ENCODE measurements at regions not wholly inside any gene's neighbourhood (a gene's known extent, or its start where the extent isn't known, plus 50 kb on each side); places are given as distances from the start of the nearest gene placed in this dataset.

- BruUV-seq (replicated peaks) = no TSS peak
- intact Hi-C loops (cut with micrococcal nuclease) = no loop called here
- Mint-ChIP-seq H3K27ac (ENCODE audit: low read depth, unreplicated experiment) (peak overlapping the region; percentile 7), H3K4me3 (ENCODE audit: unreplicated experiment) (no peak overlapping the region), H3K36me3 (ENCODE audit: insufficient read depth, unreplicated experiment) (no peaks in the 10 kb centered on the region), H3K27me3 (ENCODE audit: insufficient read depth, unreplicated experiment) (no peaks in the 10 kb centered on the region), H3K4me1 (ENCODE audit: insufficient read depth, unreplicated experiment) (no peaks in the 10 kb centered on the region), H3K9me3 (ENCODE audit: unreplicated experiment) (no peaks in the 10 kb centered on the region)
- CTCF ChIA-PET = interaction anchor here (0.9 kb wide), 1 partner anchor 13 kb away, joined by 5 read pairs; no protein-coding TSS in a partner anchor
- no peak for TF ChIP-seq CTCF (IDR thresholded peaks at IDR 0.05; ENCODE audit: unreplicated experiment)
- POLR2A ChIA-PET = no interaction called here
- no peak for DNase-seq (ENCODE audit: unreplicated experiment)
Measured at GRCh38 chr1:233728721-233729120, 114.8 kb downstream of the KCNK1 start.

GRCh38 chr1:233730380-233730779 lies 116.5 kb downstream of the KCNK1 start:
- CTCF ChIA-PET = interaction anchor here (0.6 kb wide), 1 partner anchor 121 kb away, joined by 3 read pairs; no protein-coding TSS in a partner anchor
- POLR2A ChIA-PET = no interaction called here
- Mint-ChIP-seq H3K9me3 (ENCODE audit: unreplicated experiment) (no peaks in the 10 kb centered on the region), H3K36me3 (ENCODE audit: insufficient read depth, unreplicated experiment) (no peaks in the 10 kb centered on the region), H3K4me1 (ENCODE audit: insufficient read depth, unreplicated experiment) (no peaks in the 10 kb centered on the region), H3K27me3 (ENCODE audit: insufficient read depth, unreplicated experiment) (no peaks in the 10 kb centered on the region), H3K4me3 (ENCODE audit: unreplicated experiment) (no peak overlapping the region), H3K27ac (ENCODE audit: low read depth, unreplicated experiment) (no peak overlapping the region)
- no peak for DNase-seq (ENCODE audit: unreplicated experiment)
- TF ChIP-seq CTCF (IDR thresholded peaks at IDR 0.05; ENCODE audit: unreplicated experiment) = no peak
- no TSS peak for BruUV-seq (replicated peaks)
- intact Hi-C loops (cut with micrococcal nuclease) = no loop called here

GRCh38 chr1:233730809-233731208 lies 116.9 kb downstream of the KCNK1 start:
- no TSS peak for BruUV-seq (replicated peaks)
- POLR2A ChIA-PET = no interaction called here
- no peak for TF ChIP-seq CTCF (IDR thresholded peaks at IDR 0.05; ENCODE audit: unreplicated experiment)
- H3K27me3 Mint-ChIP-seq (ENCODE audit: insufficient read depth, unreplicated experiment) = no peaks in the 10 kb centered on the region
- H3K4me1 Mint-ChIP-seq (ENCODE audit: insufficient read depth, unreplicated experiment) = no peaks in the 10 kb centered on the region
- no peak for DNase-seq (ENCODE audit: unreplicated experiment)
- intact Hi-C loops (cut with micrococcal nuclease) = no loop called here
- no peaks in the 10 kb centered on the region for H3K9me3 Mint-ChIP-seq (ENCODE audit: unreplicated experiment)
- CTCF ChIA-PET = interaction anchor here (0.6 to 1.5 kb wide), 2 partner anchors 11 to 122 kb away, joined by 3 to 4 read pairs; no protein-coding TSS in a partner anchor
- no peaks in the 10 kb centered on the region for H3K36me3 Mint-ChIP-seq (ENCODE audit: insufficient read depth, unreplicated experiment)
- no peak overlapping the region for H3K27ac Mint-ChIP-seq (ENCODE audit: low read depth, unreplicated experiment)
- no peak overlapping the region for H3K4me3 Mint-ChIP-seq (ENCODE audit: unreplicated experiment)

- intact Hi-C loops (cut with micrococcal nuclease) = no loop called here
- H3K27ac Mint-ChIP-seq (ENCODE audit: low read depth, unreplicated experiment) = no peak overlapping the region
- no peak for DNase-seq (ENCODE audit: unreplicated experiment)
- no peaks in the 10 kb centered on the region for H3K4me1 Mint-ChIP-seq (ENCODE audit: insufficient read depth, unreplicated experiment)
- no peaks in the 10 kb centered on the region for H3K9me3 Mint-ChIP-seq (ENCODE audit: unreplicated experiment)
- ChIA-PET POLR2A (interaction anchor here (0.8 kb wide), 1 partner anchor 16 kb away, joined by 4 read pairs; no protein-coding TSS in a partner anchor), CTCF (interaction anchor here (0.7 to 1.5 kb wide), 8 partner anchors 10 to 56 kb away, joined by 3 to 7 read pairs (median 3); no protein-coding TSS in a partner anchor)
- no peaks in the 10 kb centered on the region for H3K36me3 Mint-ChIP-seq (ENCODE audit: insufficient read depth, unreplicated experiment)
- H3K4me3 Mint-ChIP-seq (ENCODE audit: unreplicated experiment) = no peak overlapping the region
- no peak for TF ChIP-seq CTCF (IDR thresholded peaks at IDR 0.05; ENCODE audit: unreplicated experiment)
- BruUV-seq (replicated peaks) = no TSS peak
- no peaks in the 10 kb centered on the region for H3K27me3 Mint-ChIP-seq (ENCODE audit: insufficient read depth, unreplicated experiment)
Measured at GRCh38 chr1:233732206-233732605, 118.3 kb downstream of the KCNK1 start.

Data from MCF 10A (cell line).